Left hindlimb (tissue), 1 donor: ENCODE measurements at regions not wholly inside any gene's neighbourhood (a gene's known extent, or its start where the extent isn't known, plus 50 kb on each side); places are given as distances from the start of the nearest gene placed in this dataset.

Experiments
- DNase-seq: peaks from one replicate; pipeline ENCODE4 v3.0.0-alpha.2; 2018

GRCh38 chr2:222146488-222146887 lies 152.3 kb downstream of the PAX3 start:
- no peak for DNase-seq

- DNase-seq: no peak
Measured at GRCh38 chr2:222142027-222142426, 156.8 kb downstream of the PAX3 start.

GRCh38 chr2:222136106-222136630 lies 162.6 kb downstream of the PAX3 start:
- DNase-seq: no peak

- no peak for DNase-seq
Measured at GRCh38 chr2:222134654-222135053, 164.1 kb downstream of the PAX3 start.

GRCh38 chr2:222133897-222134296 lies 164.9 kb downstream of the PAX3 start:
- no peak for DNase-seq

- DNase-seq: no peak
Measured at GRCh38 chr2:222130855-222131254, 167.9 kb downstream of the PAX3 start.

- no peak for DNase-seq
Measured at GRCh38 chr2:222127660-222128059, 171.1 kb downstream of the PAX3 start.

- no peak for DNase-seq
Measured at GRCh38 chr2:222120933-222121332, 177.9 kb downstream of the PAX3 start.

GRCh38 chr2:222115296-222115695 lies 183.5 kb downstream of the PAX3 start:
- DNase-seq: no peak

GRCh38 chr2:222108957-222109585 lies 189.7 kb downstream of the PAX3 start:
- no peak for DNase-seq

GRCh38 chr2:222108497-222108896 lies 190.3 kb downstream of the PAX3 start:
- DNase-seq: no peak

GRCh38 chr2:222105046-222105445 lies 193.8 kb downstream of the PAX3 start:
- DNase-seq: no peak

GRCh38 chr2:222102575-222103349 lies 196.0 kb downstream of the PAX3 start:
- no peak for DNase-seq

GRCh38 chr2:222100704-222101699 lies 197.8 kb downstream of the PAX3 start:
- DNase-seq: no peak

- DNase-seq: no peak
Measured at GRCh38 chr2:222088561-222088960, 210.2 kb downstream of the PAX3 start.

- no peak for DNase-seq
Measured at GRCh38 chr2:222087998-222088397, 210.8 kb downstream of the PAX3 start.

- DNase-seq: no peak
Measured at GRCh38 chr2:222082201-222082600, 216.6 kb downstream of the PAX3 start.

GRCh38 chr2:222080141-222080540 lies 218.7 kb downstream of the PAX3 start:
- no peak for DNase-seq

GRCh38 chr2:222076973-222077690 lies 221.7 kb downstream of the PAX3 start:
- DNase-seq: no peak

GRCh38 chr2:222074674-222075073 lies 224.1 kb downstream of the PAX3 start:
- DNase-seq: no peak

- no peak for DNase-seq
Measured at GRCh38 chr2:222071911-222072310, 226.9 kb downstream of the PAX3 start.

GRCh38 chr2:222064286-222064685 lies 234.5 kb downstream of the PAX3 start:
- no peak for DNase-seq
